GM19351 (cell line): ENCODE measurements at regions not wholly inside any gene's neighbourhood (a gene's known extent, or its start where the extent isn't known, plus 50 kb on each side); places are given as distances from the start of the nearest gene placed in this dataset.
A peak's percentile ranks its signal among the peaks of the same experiment; 100 is the strongest.
"Not testable (repeated sequence)": the region's sequence is repeated elsewhere in the genome, so short reads cannot be mapped to it uniquely, and the experiment has no call there.

Experiments used
- ATAC-seq: cut with Tn5 transposase; IDR thresholded peaks from one replicate; pipeline ENCODE4 v1.9.1; 2021; ENCODE audit warnings: mild to moderate bottlenecking, moderate library complexity; ENCODE audit not compliant: unreplicated experiment

GRCh38 chr9:75456698-75457097 lies 368.4 kb downstream of the OSTF1 start:
- no peak for ATAC-seq

- no peak for ATAC-seq
Observed at GRCh38 chr9:75457474-75458011, 369.2 kb downstream of the OSTF1 start.

- not testable (repeated sequence) for ATAC-seq
Observed at GRCh38 chr9:75459311-75459710, 371.0 kb downstream of the OSTF1 start.

GRCh38 chr9:75461183-75461582 lies 372.9 kb downstream of the OSTF1 start:
- peak; percentile 72 for ATAC-seq

- ATAC-seq, result no peak
Observed at GRCh38 chr9:75462866-75463265, 374.6 kb downstream of the OSTF1 start.

GRCh38 chr9:75463871-75464270 lies 375.6 kb downstream of the OSTF1 start:
- no peak for ATAC-seq

- ATAC-seq, result no peak
Observed at GRCh38 chr9:75464726-75465125, 376.4 kb downstream of the OSTF1 start.

GRCh38 chr9:75467142-75467541 lies 378.8 kb downstream of the OSTF1 start:
- ATAC-seq, result no peak

- peak; percentile 71 for ATAC-seq
Observed at GRCh38 chr9:75471549-75472114, 383.3 kb downstream of the OSTF1 start.

- no peak for ATAC-seq
Observed at GRCh38 chr9:75482566-75482965, 394.3 kb downstream of the OSTF1 start.

- no peak for ATAC-seq
Observed at GRCh38 chr9:75483636-75484035, 395.3 kb downstream of the OSTF1 start.

GRCh38 chr9:75487856-75488718 lies 399.8 kb downstream of the OSTF1 start:
- no peak for ATAC-seq

- no peak for ATAC-seq
Observed at GRCh38 chr9:75488719-75489110, 400.4 kb downstream of the OSTF1 start.

- ATAC-seq, result no peak
Observed at GRCh38 chr9:75490326-75490725, 400.1 kb upstream of the PCSK5 start.

- no peak for ATAC-seq
Observed at GRCh38 chr9:75491533-75491932, 398.9 kb upstream of the PCSK5 start.

- ATAC-seq, result no peak
Observed at GRCh38 chr9:75499812-75500211, 390.7 kb upstream of the PCSK5 start.

- no peak for ATAC-seq
Observed at GRCh38 chr9:75500479-75500878, 390.0 kb upstream of the PCSK5 start.

- not testable (repeated sequence) for ATAC-seq
Observed at GRCh38 chr9:75500940-75501339, 389.5 kb upstream of the PCSK5 start.

- no peak for ATAC-seq
Observed at GRCh38 chr9:75504721-75505120, 385.8 kb upstream of the PCSK5 start.

GRCh38 chr9:75505654-75506053 lies 384.8 kb upstream of the PCSK5 start:
- ATAC-seq, result no peak

GRCh38 chr9:75529463-75529862 lies 361.0 kb upstream of the PCSK5 start:
- ATAC-seq, result no peak

- no peak for ATAC-seq
Observed at GRCh38 chr9:75531588-75531987, 358.9 kb upstream of the PCSK5 start.
